Right ventricle myocardium superior (tissue), 1 donor: ENCODE measurements at regions not wholly inside any gene's neighbourhood (a gene's known extent, or its start where the extent isn't known, plus 50 kb on each side); places are given as distances from the start of the nearest gene placed in this dataset.

ENCODE experiments used
- ATAC-seq: fragments of 200-7000 bp; cut with Tn5 transposase; one replicate; pipeline ENCODE4 v1.9.1; 2020; ENCODE audit warnings: mild to moderate bottlenecking; ENCODE audit not compliant: poor library complexity
- DNase-seq: peaks from one replicate; pipeline ENCODE4 v3.0.0-alpha.2; 2020
- intact Hi-C: fragments of 100-400 bp; cut with DNase I; formaldehyde crosslinking; loops from one replicate; pipeline ENCODE4 v1.11.2; 2022
- donor health status: DM: no; HTN: yes; CAD: no; lungs with severe emphysema.

DNA sequence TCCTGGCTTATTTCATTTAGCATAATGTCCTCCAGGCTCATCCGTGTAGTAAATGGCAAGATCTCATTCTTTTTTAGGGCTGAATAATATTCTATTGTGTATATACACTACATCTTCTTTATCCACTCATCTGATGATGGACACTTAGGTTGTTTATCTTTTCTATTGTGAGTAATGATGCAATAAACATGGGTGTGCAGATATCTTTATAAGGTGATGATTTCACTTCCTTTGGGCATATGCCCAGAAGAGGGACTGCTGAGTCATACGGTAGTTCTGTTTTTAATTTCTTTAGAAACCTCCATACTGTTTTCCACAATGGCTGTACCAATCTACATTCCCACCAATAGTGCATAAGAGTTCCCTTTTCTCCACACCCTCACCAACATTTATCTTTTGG lies 317.6 kb upstream of the CNKSR2 start:
- intact Hi-C loops = no loop called here
- ATAC-seq (no peak), DNase-seq (no peak)

DNA sequence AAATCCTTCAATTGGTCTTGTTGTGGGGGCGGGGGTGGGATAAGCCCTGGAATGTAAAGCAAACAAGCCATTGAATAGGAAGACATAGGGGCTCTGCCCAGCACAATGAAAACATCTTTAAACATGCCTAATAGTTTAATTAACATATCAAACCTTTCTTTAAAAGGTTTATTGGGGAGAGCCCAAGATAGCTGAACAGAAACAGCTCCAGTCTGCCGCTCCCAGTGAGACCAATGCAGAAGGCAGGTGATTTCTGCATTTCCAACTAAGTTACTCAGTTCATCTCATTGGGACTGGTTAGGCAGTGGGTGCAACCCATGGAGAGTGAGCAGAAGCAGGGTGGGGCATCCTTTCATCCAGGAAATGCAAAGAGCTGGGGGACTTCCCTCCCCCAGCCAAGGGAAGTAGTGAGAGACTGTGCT lies 327.2 kb upstream of the CNKSR2 start:
- intact Hi-C loops = no loop called here
- ATAC-seq (no peak), DNase-seq (no peak)

GRCh38 chrX:21014326-21014725 lies 359.9 kb upstream of the CNKSR2 start:
- DNase-seq (no peak), ATAC-seq (no peak)
- intact Hi-C loops = no loop called here

- intact Hi-C loops = no loop called here
- DNase-seq = no peak
- no peak for ATAC-seq
These were observed 369.4 kb upstream of the CNKSR2 start for GRCh38 chrX:21004835-21005234.

GRCh38 chrX:20995829-20996228 lies 378.4 kb upstream of the CNKSR2 start:
- DNase-seq (no peak), ATAC-seq (no peak)
- intact Hi-C loops = no loop called here

- ATAC-seq (no peak), DNase-seq (no peak)
- intact Hi-C loops = no loop called here
These were observed 384.9 kb upstream of the CNKSR2 start for GRCh38 chrX:20989361-20989760.

DNA sequence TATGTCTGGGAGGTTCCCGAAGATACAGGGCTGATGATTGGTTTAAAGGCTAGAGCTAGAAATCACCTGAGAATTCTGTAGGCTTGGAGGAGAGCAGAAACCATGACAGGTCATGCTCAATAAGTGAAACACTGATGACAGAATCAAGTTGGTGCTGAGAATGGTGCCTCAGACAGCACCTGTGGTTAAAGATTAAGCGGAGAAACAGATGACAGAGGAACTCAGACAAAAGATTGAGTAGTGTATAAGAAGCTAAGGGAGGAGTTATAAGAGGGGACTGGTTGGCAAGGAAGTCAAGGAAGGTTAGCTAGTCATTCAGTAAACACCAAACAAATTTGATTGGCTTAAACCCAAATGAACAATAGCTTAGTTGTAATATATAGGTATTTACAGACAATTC lies 385.4 kb upstream of the CNKSR2 start:
- intact Hi-C loops = no loop called here
- no peak for DNase-seq
- ATAC-seq = no peak

DNA sequence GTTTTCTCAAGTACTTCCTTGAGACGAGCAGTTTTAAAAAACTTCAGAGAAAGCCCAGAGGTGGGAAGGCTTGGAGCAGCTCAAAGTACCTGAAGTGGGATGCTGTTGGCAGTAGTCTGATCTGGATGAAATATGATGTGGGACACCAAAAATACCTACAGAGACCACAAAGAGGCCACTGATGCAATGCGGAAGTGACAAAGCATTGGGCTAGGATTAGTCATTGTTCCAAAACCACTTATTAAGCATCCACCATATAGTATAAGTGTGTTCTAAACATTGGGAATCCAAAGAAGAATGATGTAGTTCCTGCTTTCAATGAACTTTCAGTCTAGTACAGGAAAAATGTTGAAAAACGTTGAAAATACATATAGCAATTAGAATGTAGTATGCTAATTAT lies 386.1 kb upstream of the CNKSR2 start:
- DNase-seq = no peak
- intact Hi-C loops = no loop called here
- ATAC-seq = no peak

- DNase-seq = no peak
- intact Hi-C loops = no loop called here
- ATAC-seq = no peak
These were observed 393.8 kb upstream of the CNKSR2 start for GRCh38 chrX:20980426-20980825.

DNA sequence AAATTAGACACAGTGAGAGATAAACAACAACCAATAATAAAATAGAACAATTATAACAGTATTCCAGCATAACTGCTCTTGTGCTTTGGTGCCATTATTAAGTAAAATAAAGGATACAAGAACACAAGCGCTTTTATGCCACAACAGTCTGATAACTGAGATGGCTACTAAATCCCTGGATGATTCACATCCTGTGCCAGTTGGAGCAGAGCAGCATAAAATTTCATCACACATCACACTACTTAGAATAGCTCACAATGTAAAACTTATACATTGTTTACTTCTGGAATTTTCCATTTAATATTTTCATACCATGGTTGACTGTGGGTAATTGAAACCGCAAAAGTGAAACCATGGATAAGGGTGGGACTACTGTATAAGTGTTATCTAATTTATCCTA lies 399.9 kb upstream of the CNKSR2 start:
- DNase-seq (no peak), ATAC-seq (no peak)
- intact Hi-C loops = no loop called here

DNA sequence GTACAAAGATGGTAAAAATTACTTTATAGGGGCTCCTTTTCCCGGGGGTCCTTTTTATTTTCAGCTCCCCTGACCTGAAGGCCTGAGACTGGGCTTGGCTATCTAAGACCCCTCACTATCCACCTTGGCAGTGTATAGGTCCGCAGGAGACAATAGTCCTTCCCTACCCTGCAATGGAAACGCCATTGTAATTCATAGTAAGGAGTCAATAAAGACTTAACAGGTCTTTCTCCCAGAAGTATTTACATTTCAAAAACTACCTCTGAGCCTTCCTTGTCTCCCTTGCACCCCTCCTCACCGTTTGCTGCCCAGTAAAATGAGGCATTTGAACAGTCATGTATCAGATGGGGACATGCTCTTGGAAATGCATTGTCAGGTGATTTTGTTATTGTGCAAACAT lies 401.2 kb upstream of the CNKSR2 start:
- DNase-seq = no peak
- intact Hi-C loops = no loop called here
- ATAC-seq = no peak

- DNase-seq (no peak), ATAC-seq (no peak)
- intact Hi-C loops = no loop called here
These were observed 403.0 kb upstream of the CNKSR2 start for GRCh38 chrX:20971250-20971649.

- ATAC-seq = no peak
- DNase-seq = no peak
- intact Hi-C loops = no loop called here
These were observed 404.7 kb upstream of the CNKSR2 start for GRCh38 chrX:20969565-20969964.

DNA sequence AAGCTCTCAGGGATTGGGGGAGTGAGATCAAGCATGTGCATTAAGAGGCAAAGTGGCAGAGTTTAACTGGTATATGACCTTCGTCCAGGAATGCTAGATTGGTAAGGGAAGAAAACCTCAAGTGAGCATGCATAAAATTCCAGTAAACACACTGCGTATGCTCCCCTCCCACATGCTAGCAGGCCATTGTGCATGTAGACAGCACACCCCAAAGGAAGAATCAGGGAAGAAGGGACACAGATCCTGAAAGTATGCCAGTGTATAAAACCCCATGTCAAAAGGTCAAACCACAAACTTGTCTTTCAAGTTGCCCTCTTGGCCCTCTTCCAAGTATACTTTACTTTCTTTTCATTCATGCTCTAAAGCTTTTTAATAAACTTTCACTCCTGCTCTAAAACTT lies 405.2 kb upstream of the CNKSR2 start:
- intact Hi-C loops = no loop called here
- ATAC-seq = no peak
- no peak for DNase-seq

DNA sequence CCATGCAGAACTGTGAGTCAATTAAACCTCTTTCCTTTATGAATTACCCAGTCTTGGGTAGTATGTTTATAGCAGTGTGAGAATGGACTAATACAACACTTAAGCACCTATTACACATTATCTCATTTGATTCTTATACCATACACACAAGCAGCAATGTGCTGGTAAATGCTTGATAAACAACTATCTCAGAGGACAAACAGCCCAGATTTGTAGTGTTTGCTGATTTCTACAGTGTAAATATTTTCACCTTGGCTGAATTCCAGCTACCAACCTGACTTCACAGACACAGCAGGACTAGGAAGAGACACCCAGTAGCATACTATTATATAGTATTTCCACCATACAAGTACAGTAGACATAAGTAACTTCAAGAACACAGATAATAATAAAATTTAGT lies 406.5 kb upstream of the CNKSR2 start:
- ATAC-seq (no peak), DNase-seq (no peak)
- intact Hi-C loops = no loop called here

DNA sequence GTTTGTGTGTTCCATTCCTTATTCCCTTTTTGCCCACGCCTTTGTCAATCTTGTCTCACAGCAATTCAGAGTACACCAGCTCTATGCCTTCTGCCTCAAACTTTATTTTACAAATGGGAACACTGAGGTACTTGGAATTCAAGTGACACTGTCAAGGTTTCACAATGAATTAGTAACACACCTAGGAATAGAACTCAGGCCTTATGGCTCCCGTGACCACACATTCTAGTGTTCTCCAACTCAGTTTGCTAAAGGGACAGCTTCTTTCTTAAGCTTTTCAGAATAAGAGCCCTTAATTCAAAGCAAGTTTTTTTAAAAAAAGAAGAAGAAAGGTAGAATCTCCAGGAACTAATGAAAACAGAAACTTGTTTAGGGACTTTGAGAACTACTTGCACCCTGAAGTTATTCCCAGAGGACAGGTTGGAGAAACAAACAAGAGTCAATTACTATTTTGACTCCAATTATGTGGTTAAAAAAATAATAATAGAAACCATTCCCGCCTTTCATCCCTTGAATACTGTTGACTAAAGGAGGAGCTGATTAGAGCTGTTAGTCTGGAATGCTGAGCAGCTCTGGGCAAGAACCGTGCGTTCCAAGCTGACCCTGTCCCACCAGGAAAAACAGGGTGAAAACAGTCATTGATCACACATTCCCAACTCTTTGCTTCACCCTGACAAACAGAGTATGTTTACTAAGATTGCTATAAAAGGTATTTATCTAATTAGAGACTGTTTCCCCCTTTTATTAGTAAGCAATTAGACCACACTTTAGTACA lies 408.8 kb upstream of the CNKSR2 start:
- ATAC-seq = no peak
- intact Hi-C loops = no loop called here
- DNase-seq = no peak

GRCh38 chrX:20954014-20954413 lies 420.2 kb upstream of the CNKSR2 start:
- ATAC-seq (no peak), DNase-seq (no peak)
- intact Hi-C loops = no loop called here

DNA sequence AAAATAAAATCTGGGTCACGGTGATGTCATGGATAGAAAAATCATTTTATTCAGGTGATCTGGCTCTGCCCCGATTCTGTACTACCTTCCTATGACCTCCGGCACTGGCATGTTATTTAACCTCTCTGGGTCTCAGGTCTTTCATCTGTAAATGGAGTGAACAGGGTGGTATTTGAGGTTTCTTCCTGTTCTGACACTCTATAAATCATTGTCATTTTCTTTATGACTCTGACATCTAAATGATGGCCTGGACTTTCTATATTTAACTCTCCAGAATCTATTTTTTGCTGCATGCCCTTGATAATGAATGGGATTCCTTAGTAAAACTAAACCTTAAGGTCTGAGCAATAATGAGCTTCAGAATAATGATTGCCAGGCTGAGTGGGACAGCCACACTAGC lies 422.0 kb upstream of the CNKSR2 start:
- no peak for ATAC-seq
- intact Hi-C loops = no loop called here

DNA sequence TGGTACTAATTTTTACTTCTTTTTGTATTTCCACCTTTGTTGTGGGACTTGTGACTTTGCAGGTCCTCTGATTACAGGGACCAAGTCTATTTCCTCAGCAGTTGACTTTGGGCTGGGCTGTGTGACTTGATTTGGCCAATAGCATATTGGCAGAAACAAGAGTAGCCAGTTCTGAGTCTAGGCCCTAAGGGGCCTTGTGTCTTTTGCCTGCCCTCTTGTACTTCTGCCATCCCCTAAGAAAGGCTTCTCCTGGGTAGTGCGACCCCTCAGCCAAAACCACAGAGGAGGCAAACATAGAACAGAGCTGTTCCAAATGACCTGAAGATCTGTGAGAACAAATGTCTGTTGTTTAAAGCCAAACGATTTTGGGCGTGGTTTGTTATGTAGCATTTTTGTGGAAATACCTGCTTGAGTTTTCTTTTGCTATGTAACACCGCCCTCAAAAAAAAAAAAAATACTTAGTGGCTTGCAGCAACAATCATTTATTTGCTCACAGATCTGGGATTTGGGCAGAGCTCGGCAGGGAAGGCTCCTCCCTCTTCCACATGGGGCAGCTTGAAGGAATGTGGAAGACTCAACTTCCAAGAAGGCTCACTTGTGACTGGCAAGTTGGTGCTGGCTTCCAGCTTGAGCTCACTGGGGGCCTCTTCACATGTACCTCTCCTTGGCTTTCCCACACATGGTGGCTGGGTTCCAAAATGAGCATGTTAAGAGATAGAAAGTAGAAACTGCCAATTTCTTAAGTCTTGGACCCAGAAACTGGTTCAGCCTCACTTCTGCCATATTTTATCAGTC lies 423.0 kb upstream of the CNKSR2 start:
- intact Hi-C loops = no loop called here
- ATAC-seq = no peak
- DNase-seq = no peak

More for the DNA sequence above, 422.0 kb upstream of the CNKSR2 start:
- DNase-seq = no peak

GRCh38 chrX:20947411-20947912 lies 426.8 kb upstream of the CNKSR2 start:
- intact Hi-C loops = no loop called here
- no peak for DNase-seq
- no peak for ATAC-seq
